Esophagus squamous epithelium (tissue), 4 donors: ENCODE measurements at regions not wholly inside any gene's neighbourhood (a gene's known extent, or its start where the extent isn't known, plus 50 kb on each side); places are given as distances from the start of the nearest gene placed in this dataset.

Source experiments
- POLR2A ChIP-seq, 4 donors: fragments of 450-650 bp; IDR thresholded peaks; one replicate each; pipeline ENCODE4 v1.6.1; 2017; ENCODE audit warnings: antibody characterized with exemption in 4 of 4, mild to moderate bottlenecking in 4 of 4, moderate library complexity in 3 of 4
- TF ChIP-seq, protein P1 (sequence below), 6 experiments: fragments of 450-650 bp in 4 of 6; fragments of 200-600 bp in 2 of 6; sonication (generic) in 2 of 6; IDR thresholded peaks; one replicate each; pipeline ENCODE4 v1.5.1; 2016 to 2019; ENCODE audit warnings: antibody characterized with exemption in 6 of 6, mild to moderate bottlenecking in 4 of 6, moderate library complexity in 4 of 6

DNA sequence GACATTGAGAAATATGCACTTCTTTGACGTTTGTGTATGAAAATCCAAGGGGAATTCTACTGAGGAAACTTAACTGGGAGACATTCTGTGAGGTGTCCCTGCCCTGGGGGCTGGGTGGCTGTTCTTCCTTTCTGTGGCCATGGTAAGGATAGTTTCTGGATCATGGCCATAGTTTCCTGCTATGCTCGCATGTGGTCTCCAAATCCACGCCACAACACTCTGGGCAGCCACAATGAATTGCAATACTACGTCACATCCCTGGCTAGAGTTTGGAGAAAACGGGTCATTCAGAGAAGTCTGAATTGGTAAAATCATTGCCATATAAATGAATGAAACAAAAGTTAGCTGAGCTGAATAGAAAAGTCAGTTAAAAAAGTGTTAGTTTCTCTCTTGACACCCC is 230.6 kb downstream of the UTRN start:
- TF ChIP-seq, protein P1, sequence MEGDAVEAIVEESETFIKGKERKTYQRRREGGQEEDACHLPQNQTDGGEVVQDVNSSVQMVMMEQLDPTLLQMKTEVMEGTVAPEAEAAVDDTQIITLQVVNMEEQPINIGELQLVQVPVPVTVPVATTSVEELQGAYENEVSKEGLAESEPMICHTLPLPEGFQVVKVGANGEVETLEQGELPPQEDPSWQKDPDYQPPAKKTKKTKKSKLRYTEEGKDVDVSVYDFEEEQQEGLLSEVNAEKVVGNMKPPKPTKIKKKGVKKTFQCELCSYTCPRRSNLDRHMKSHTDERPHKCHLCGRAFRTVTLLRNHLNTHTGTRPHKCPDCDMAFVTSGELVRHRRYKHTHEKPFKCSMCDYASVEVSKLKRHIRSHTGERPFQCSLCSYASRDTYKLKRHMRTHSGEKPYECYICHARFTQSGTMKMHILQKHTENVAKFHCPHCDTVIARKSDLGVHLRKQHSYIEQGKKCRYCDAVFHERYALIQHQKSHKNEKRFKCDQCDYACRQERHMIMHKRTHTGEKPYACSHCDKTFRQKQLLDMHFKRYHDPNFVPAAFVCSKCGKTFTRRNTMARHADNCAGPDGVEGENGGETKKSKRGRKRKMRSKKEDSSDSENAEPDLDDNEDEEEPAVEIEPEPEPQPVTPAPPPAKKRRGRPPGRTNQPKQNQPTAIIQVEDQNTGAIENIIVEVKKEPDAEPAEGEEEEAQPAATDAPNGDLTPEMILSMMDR (IDR thresholded peaks at IDR 0.05) = no peak
- TF ChIP-seq POLR2A (IDR thresholded peaks at IDR 0.05) = no peak
